Medulla oblongata (tissue), 1 donor: ENCODE measurements at regions not wholly inside any gene's neighbourhood (a gene's known extent, or its start where the extent isn't known, plus 50 kb on each side); places are given as distances from the start of the nearest gene placed in this dataset.
"Not testable (repeated sequence)": the region's sequence is repeated elsewhere in the genome, so short reads cannot be mapped to it uniquely, and the experiment has no call there.

Experiments used
- DNase-seq: peaks from one replicate; pipeline ENCODE4 v3.0.0-alpha.2; 2015; ENCODE audit errors: extremely low spot score

- no peak for DNase-seq
Measured at GRCh38 chr3:194910414-194910984, 224.8 kb downstream of the FAM43A start.

GRCh38 chr3:194913316-194913715 lies 227.6 kb downstream of the FAM43A start:
- no peak for DNase-seq

GRCh38 chr3:194924889-194925288 lies 239.2 kb downstream of the FAM43A start:
- not testable (repeated sequence) for DNase-seq

- no peak for DNase-seq
Measured at GRCh38 chr3:194925614-194926013, 239.9 kb downstream of the FAM43A start.

- no peak for DNase-seq
Measured at GRCh38 chr3:194928227-194928626, 242.5 kb downstream of the FAM43A start.

GRCh38 chr3:194928831-194929577 lies 243.3 kb downstream of the FAM43A start:
- DNase-seq, result peak; percentile 81

GRCh38 chr3:194929578-194929960 lies 243.9 kb downstream of the FAM43A start:
- no peak for DNase-seq

- DNase-seq, result peak; percentile 72
Measured at GRCh38 chr3:194930377-194931204, 244.9 kb downstream of the FAM43A start.

GRCh38 chr3:194931347-194931746 lies 245.7 kb downstream of the FAM43A start:
- DNase-seq, result no peak

- DNase-seq, result no peak
Measured at GRCh38 chr3:194931865-194932264, 246.2 kb downstream of the FAM43A start.

- DNase-seq, result no peak
Measured at GRCh38 chr3:194933465-194933864, 247.8 kb downstream of the FAM43A start.

GRCh38 chr3:194935061-194935460 lies 249.4 kb downstream of the FAM43A start:
- peak; percentile 36 for DNase-seq

GRCh38 chr3:194935632-194936470 lies 250.2 kb downstream of the FAM43A start:
- DNase-seq, result no peak

GRCh38 chr3:194936659-194937058 lies 251.0 kb downstream of the FAM43A start:
- DNase-seq, result no peak

GRCh38 chr3:194937144-194937543 lies 251.5 kb downstream of the FAM43A start:
- no peak for DNase-seq

- DNase-seq, result no peak
Measured at GRCh38 chr3:194937882-194938321, 252.2 kb downstream of the FAM43A start.

- DNase-seq, result peak; percentile 74
Measured at GRCh38 chr3:194938845-194939531, 253.3 kb downstream of the FAM43A start.

GRCh38 chr3:194939532-194939909 lies 253.8 kb downstream of the FAM43A start:
- no peak for DNase-seq

- DNase-seq, result peak; percentile 38
Measured at GRCh38 chr3:194939949-194940770, 254.5 kb downstream of the FAM43A start.

GRCh38 chr3:194941360-194941955 lies 255.8 kb downstream of the FAM43A start:
- DNase-seq, result no peak
